Astrocyte (in vitro differentiated cells and primary cell): ENCODE measurements at regions not wholly inside any gene's neighbourhood (a gene's known extent, or its start where the extent isn't known, plus 50 kb on each side); places are given as distances from the start of the nearest gene placed in this dataset.

Experiments
- DNase-seq: peaks from one replicate; pipeline ENCODE4 v3.0.0-alpha.2; 2010; ENCODE audit warnings: low read depth
- FAIRE-seq: peaks from 2 replicates; lab custom pipeline; 2011; peaks lifted over from hg19 to GRCh38; lab: Jason Lieb, UNC
- H2AFZ ChIP-seq: 2 replicates; pipeline ENCODE4 v1.6.0; 2012; ENCODE audit warnings: low read depth, low read length, inconsistent platforms
- H3K27ac ChIP-seq: 2 replicates; pipeline ENCODE4 v1.5.1; 2011; ENCODE audit warnings: low read depth, low read length, inconsistent platforms
- H3K27me3 ChIP-seq: 2 replicates; pipeline ENCODE4 v1.6.0; 2011; ENCODE audit warnings: low read length, inconsistent platforms; ENCODE audit not compliant: insufficient read depth
- H3K36me3 ChIP-seq: 2 replicates; pipeline ENCODE4 v1.5.1; 2011; ENCODE audit warnings: low read length, inconsistent platforms; ENCODE audit not compliant: insufficient read depth
- H3K4me1 ChIP-seq: 2 replicates; pipeline ENCODE4 v1.5.1; 2011; ENCODE audit warnings: low read length, inconsistent platforms; ENCODE audit not compliant: insufficient read depth
- H3K4me2 ChIP-seq: 2 replicates; pipeline ENCODE4 v1.6.0; 2012; ENCODE audit warnings: low read length, inconsistent platforms
- H3K4me3 ChIP-seq: 2 replicates; pipeline ENCODE4 v1.5.1; 2011; ENCODE audit warnings: low read depth, mild to moderate bottlenecking, low read length, inconsistent platforms; ENCODE audit not compliant: insufficient read depth
- H3K79me2 ChIP-seq: 2 replicates; pipeline ENCODE4 v1.6.0; 2012; ENCODE audit warnings: mild to moderate bottlenecking, low read length, inconsistent platforms; ENCODE audit not compliant: insufficient read depth
- H3K9ac ChIP-seq: 2 replicates; pipeline ENCODE4 v1.6.0; 2012; ENCODE audit warnings: mild to moderate bottlenecking, low read length, inconsistent platforms
- H3K9me3 ChIP-seq: 2 replicates; pipeline ENCODE4 v1.5.1; 2012; ENCODE audit warnings: low read depth, mild to moderate bottlenecking, low read length, inconsistent platforms; ENCODE audit not compliant: insufficient read depth
- H4K20me1 ChIP-seq: 2 replicates; pipeline ENCODE4 v1.6.0; 2012; ENCODE audit warnings: low read length, inconsistent platforms; ENCODE audit not compliant: insufficient read depth
- H3K27ac Mint-ChIP-seq: one replicate; pipeline ENCODE4 v1.8.0; 2021; ENCODE audit warnings: mild to moderate bottlenecking, mixed read lengths; ENCODE audit not compliant: unreplicated experiment
- H3K27me3 Mint-ChIP-seq: one replicate; pipeline ENCODE4 v1.8.0; 2021; ENCODE audit warnings: low read depth, mixed read lengths; ENCODE audit not compliant: unreplicated experiment
- H3K36me3 Mint-ChIP-seq: one replicate; pipeline ENCODE4 v1.8.0; 2021; ENCODE audit warnings: low read depth, mixed read lengths; ENCODE audit not compliant: unreplicated experiment
- H3K4me1 Mint-ChIP-seq: one replicate; pipeline ENCODE4 v1.8.0; 2021; ENCODE audit warnings: low read depth, mixed read lengths; ENCODE audit not compliant: unreplicated experiment
- H3K4me3 Mint-ChIP-seq: one replicate; pipeline ENCODE4 v1.8.0; 2021; ENCODE audit warnings: mild to moderate bottlenecking, moderate library complexity, mixed read lengths; ENCODE audit not compliant: unreplicated experiment
- H3K9me3 Mint-ChIP-seq: one replicate; pipeline ENCODE4 v1.8.0; 2021; ENCODE audit warnings: mild to moderate bottlenecking, mixed read lengths; ENCODE audit not compliant: unreplicated experiment
- CTCF ChIP-seq: IDR thresholded peaks from 2 replicates; pipeline ENCODE4 v1.5.1; 2011; ENCODE audit warnings: low read depth, mild to moderate bottlenecking, inconsistent platforms, low read length, moderate library complexity; ENCODE audit not compliant: insufficient read depth
- EZH2 ChIP-seq: IDR thresholded peaks from 2 replicates; pipeline ENCODE4 v1.6.1; 2012; ENCODE audit warnings: mild to moderate bottlenecking, low read length, inconsistent platforms; ENCODE audit not compliant: insufficient read depth

GRCh38 chr2:12500899-12501298 lies 215.8 kb upstream of the TRIB2 start:
- Mint-ChIP-seq H3K4me3 (no peak overlapping the region), H3K27ac (no peak overlapping the region), H3K36me3 (no peaks in the 10 kb centered on the region), H3K27me3 (no peaks in the 10 kb centered on the region), H3K4me1 (peaks cover 43% of the 10 kb centered on the region), H3K9me3 (no peaks in the 10 kb centered on the region)
- Histone ChIP-seq H4K20me1 (no peaks in the 10 kb centered on the region), H3K9ac (no peak overlapping the region), H3K4me2 (no peak overlapping the region), H3K4me3 (no peak overlapping the region), H3K36me3 (no peaks in the 10 kb centered on the region), H3K4me1 (peaks cover 9% of the 10 kb centered on the region), H2AFZ (no peak overlapping the region), H3K27ac (no peak overlapping the region), H3K79me2 (no peaks in the 10 kb centered on the region), H3K27me3 (no peaks in the 10 kb centered on the region), H3K9me3 (no peaks in the 10 kb centered on the region)
- FAIRE-seq (no peak), DNase-seq (no peak)
- no peak for TF ChIP-seq EZH2
- TF ChIP-seq CTCF, result no peak

GRCh38 chr2:12501469-12502158 lies 215.1 kb upstream of the TRIB2 start:
- no peak overlapping the region for H3K27ac Mint-ChIP-seq
- Histone ChIP-seq H3K79me2 (no peaks in the 10 kb centered on the region), H4K20me1 (no peaks in the 10 kb centered on the region), H3K4me2 (no peak overlapping the region), H3K27ac (no peak overlapping the region), H3K27me3 (no peaks in the 10 kb centered on the region), H2AFZ (no peak overlapping the region), H3K4me3 (no peak overlapping the region), H3K36me3 (no peaks in the 10 kb centered on the region), H3K9me3 (no peaks in the 10 kb centered on the region), H3K9ac (no peak overlapping the region), H3K4me1 (peaks cover 9% of the 10 kb centered on the region)
- FAIRE-seq (no peak), DNase-seq (no peak)
- H3K9me3 Mint-ChIP-seq, result no peaks in the 10 kb centered on the region
- H3K27me3 Mint-ChIP-seq, result no peaks in the 10 kb centered on the region
- no peaks in the 10 kb centered on the region for H3K36me3 Mint-ChIP-seq
- no peak overlapping the region for H3K4me3 Mint-ChIP-seq
- TF ChIP-seq EZH2 (no peak), CTCF (no peak)
- H3K4me1 Mint-ChIP-seq, result peaks cover 44% of the 10 kb centered on the region

GRCh38 chr2:12502759-12503158 lies 214.0 kb upstream of the TRIB2 start:
- TF ChIP-seq EZH2 (no peak), CTCF (no peak)

More at GRCh38 chr2:12502759-12503158, 214.0 kb upstream of the TRIB2 start:
- Histone ChIP-seq H3K27me3 (no peaks in the 10 kb centered on the region), H3K9me3 (no peaks in the 10 kb centered on the region), H3K4me3 (no peak overlapping the region), H3K79me2 (no peaks in the 10 kb centered on the region), H3K9ac (no peak overlapping the region), H3K27ac (no peak overlapping the region), H4K20me1 (no peaks in the 10 kb centered on the region), H2AFZ (no peak overlapping the region), H3K4me1 (peaks cover 9% of the 10 kb centered on the region), H3K36me3 (no peaks in the 10 kb centered on the region), H3K4me2 (no peak overlapping the region)
- Mint-ChIP-seq H3K27me3 (no peaks in the 10 kb centered on the region), H3K9me3 (no peaks in the 10 kb centered on the region), H3K27ac (peak overlapping the region; percentile 79), H3K4me1 (peaks cover 54% of the 10 kb centered on the region), H3K36me3 (no peaks in the 10 kb centered on the region), H3K4me3 (peak overlapping the region; percentile 4)
- DNase-seq (peak; percentile 79), FAIRE-seq (no peak)
